GM18499 (cell line): ENCODE measurements at regions not wholly inside any gene's neighbourhood (a gene's known extent, or its start where the extent isn't known, plus 50 kb on each side); places are given as distances from the start of the nearest gene placed in this dataset.

Experiments
- ATAC-seq: cut with Tn5 transposase; IDR thresholded peaks from one replicate; pipeline ENCODE4 v1.9.1; 2021; ENCODE audit warnings: moderate number of reproducible peaks; ENCODE audit not compliant: insufficient read depth, unreplicated experiment

GRCh38 chr12:115354007-115354890 is 670.3 kb upstream of the TBX3 start:
- ATAC-seq: no peak

GRCh38 chr12:115353467-115353866 is 669.5 kb upstream of the TBX3 start:
- ATAC-seq: no peak

- ATAC-seq: no peak
Measured at GRCh38 chr12:115351514-115352077, 667.6 kb upstream of the TBX3 start.

- ATAC-seq: no peak
Measured at GRCh38 chr12:115349711-115350110, 665.7 kb upstream of the TBX3 start.

- no peak for ATAC-seq
Measured at GRCh38 chr12:115348301-115348700, 664.3 kb upstream of the TBX3 start.

GRCh38 chr12:115343601-115344000 is 659.6 kb upstream of the TBX3 start:
- ATAC-seq: no peak

GRCh38 chr12:115343008-115343407 is 659.0 kb upstream of the TBX3 start:
- ATAC-seq: no peak

- ATAC-seq: no peak
Measured at GRCh38 chr12:115341442-115341841, 657.5 kb upstream of the TBX3 start.

GRCh38 chr12:115338566-115339294 is 654.8 kb upstream of the TBX3 start:
- ATAC-seq: no peak

GRCh38 chr12:115337693-115338543 is 653.9 kb upstream of the TBX3 start:
- ATAC-seq: no peak

- ATAC-seq: no peak
Measured at GRCh38 chr12:115336506-115336905, 652.5 kb upstream of the TBX3 start.

- ATAC-seq: no peak
Measured at GRCh38 chr12:115335594-115335993, 651.6 kb upstream of the TBX3 start.

GRCh38 chr12:115335048-115335447 is 651.1 kb upstream of the TBX3 start:
- no peak for ATAC-seq

- no peak for ATAC-seq
Measured at GRCh38 chr12:115332945-115333344, 649.0 kb upstream of the TBX3 start.

- no peak for ATAC-seq
Measured at GRCh38 chr12:115325858-115326257, 641.9 kb upstream of the TBX3 start.

- ATAC-seq: no peak
Measured at GRCh38 chr12:115324949-115325593, 641.1 kb upstream of the TBX3 start.

- ATAC-seq: no peak
Measured at GRCh38 chr12:115323223-115323905, 639.4 kb upstream of the TBX3 start.

- ATAC-seq: no peak
Measured at GRCh38 chr12:115322275-115322674, 638.3 kb upstream of the TBX3 start.

- no peak for ATAC-seq
Measured at GRCh38 chr12:115320967-115321366, 637.0 kb upstream of the TBX3 start.
